Renal pelvis (tissue), 1 donor: ENCODE measurements at regions not wholly inside any gene's neighbourhood (a gene's known extent, or its start where the extent isn't known, plus 50 kb on each side); places are given as distances from the start of the nearest gene placed in this dataset.
A peak's percentile ranks its signal among the peaks of the same experiment; 100 is the strongest.
"Not testable (repeated sequence)": the region's sequence is repeated elsewhere in the genome, so short reads cannot be mapped to it uniquely, and the experiment has no call there.

ENCODE experiments used
- DNase-seq: peaks from one replicate; pipeline ENCODE4 v3.0.0-alpha.2; 2013

- no peak for DNase-seq
Observed at GRCh38 chr9:108765265-108765664, 90.5 kb downstream of the ACTL7B start.

- DNase-seq: no peak
Observed at GRCh38 chr9:108762348-108763055, 93.3 kb downstream of the ACTL7B start.

GRCh38 chr9:108761655-108762347 lies 94.0 kb downstream of the ACTL7B start:
- DNase-seq: peak; percentile 40

GRCh38 chr9:108760841-108761240 lies 94.9 kb downstream of the ACTL7B start:
- no peak for DNase-seq

- no peak for DNase-seq
Observed at GRCh38 chr9:108759835-108760234, 96.0 kb downstream of the ACTL7B start.

GRCh38 chr9:108759399-108759798 lies 96.4 kb downstream of the ACTL7B start:
- no peak for DNase-seq

GRCh38 chr9:108756746-108757490 lies 98.9 kb downstream of the ACTL7B start:
- DNase-seq: no peak

GRCh38 chr9:108755979-108756378 lies 99.8 kb downstream of the ACTL7B start:
- no peak for DNase-seq

- no peak for DNase-seq
Observed at GRCh38 chr9:108751369-108751768, 104.4 kb downstream of the ACTL7B start.

- DNase-seq: no peak
Observed at GRCh38 chr9:108750661-108751215, 105.0 kb downstream of the ACTL7B start.

- no peak for DNase-seq
Observed at GRCh38 chr9:108748776-108749175, 107.0 kb downstream of the ACTL7B start.

GRCh38 chr9:108746864-108747263 lies 108.9 kb downstream of the ACTL7B start:
- DNase-seq: no peak

- no peak for DNase-seq
Observed at GRCh38 chr9:108746001-108746400, 109.8 kb downstream of the ACTL7B start.

GRCh38 chr9:108744641-108745040 lies 111.1 kb downstream of the ACTL7B start:
- no peak for DNase-seq

- peak; percentile 79 for DNase-seq
Observed at GRCh38 chr9:108743901-108744371, 111.8 kb downstream of the ACTL7B start.

GRCh38 chr9:108743416-108743815 lies 112.4 kb downstream of the ACTL7B start:
- no peak for DNase-seq

GRCh38 chr9:108742191-108742590 lies 113.6 kb downstream of the ACTL7B start:
- DNase-seq: no peak

GRCh38 chr9:108731292-108731691 lies 124.5 kb downstream of the ACTL7B start:
- not testable (repeated sequence) for DNase-seq

- no peak for DNase-seq
Observed at GRCh38 chr9:108727580-108728111, 128.1 kb downstream of the ACTL7B start.

- no peak for DNase-seq
Observed at GRCh38 chr9:108724652-108725051, 131.1 kb downstream of the ACTL7B start.

- DNase-seq: no peak
Observed at GRCh38 chr9:108724122-108724521, 131.7 kb downstream of the ACTL7B start.

- DNase-seq: no peak
Observed at GRCh38 chr9:108722396-108722795, 133.4 kb downstream of the ACTL7B start.
